HPDE6-E6E7 (cell line): ENCODE measurements at regions not wholly inside any gene's neighbourhood (a gene's known extent, or its start where the extent isn't known, plus 50 kb on each side); places are given as distances from the start of the nearest gene placed in this dataset.

ENCODE experiments used
- DNase-seq: peaks from one replicate; pipeline ENCODE4 v3.0.0; 2011; ENCODE audit warnings: missing footprints; ENCODE audit errors: extremely low spot score

- no peak for DNase-seq
Observed at GRCh38 chr16:82358606-82359221, 188.7 kb upstream of the MPHOSPH6 start.

- DNase-seq = no peak
Observed at GRCh38 chr16:82358161-82358560, 188.1 kb upstream of the MPHOSPH6 start.

GRCh38 chr16:82357237-82357636 lies 187.2 kb upstream of the MPHOSPH6 start:
- no peak for DNase-seq

DNA sequence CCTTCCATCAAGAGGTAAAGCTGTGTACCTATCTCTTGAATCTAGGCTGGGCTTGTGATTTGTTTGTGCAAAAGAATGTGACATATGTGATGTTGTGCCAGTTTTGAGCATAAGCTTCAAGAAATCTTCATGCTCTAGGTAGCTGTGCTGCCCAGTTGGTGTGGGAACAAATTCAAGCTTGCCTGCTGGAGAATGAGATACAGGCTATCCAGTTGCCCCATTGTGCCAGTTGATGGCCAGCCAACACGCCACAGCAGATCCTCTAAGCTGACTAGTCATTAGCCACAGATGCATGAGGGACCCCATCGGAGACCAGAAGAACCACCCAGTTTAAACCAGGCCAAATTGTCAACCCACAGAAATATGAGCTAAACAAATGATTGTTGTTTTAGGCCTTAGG lies 180.5 kb upstream of the MPHOSPH6 start:
- DNase-seq = no peak

DNA sequence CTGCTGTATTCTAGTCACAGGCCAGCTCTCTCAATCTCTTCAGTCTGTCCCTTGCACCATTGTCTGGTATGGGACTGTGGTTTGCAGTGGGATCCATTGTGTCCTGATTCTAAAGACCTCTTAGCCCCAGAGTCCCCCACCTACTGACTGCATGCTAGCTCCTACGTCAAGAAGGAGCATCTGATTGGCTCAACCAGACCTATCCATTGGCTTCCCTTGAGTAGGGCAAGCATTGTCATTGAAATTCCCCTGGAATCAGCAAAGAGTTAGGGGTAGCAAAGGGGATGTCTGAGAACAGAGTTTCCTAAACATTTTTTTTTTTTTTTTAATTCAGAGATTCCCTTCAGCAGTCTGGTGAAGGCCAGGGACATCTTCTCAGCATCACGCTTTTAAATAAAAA lies 175.3 kb upstream of the MPHOSPH6 start:
- DNase-seq = no peak

- DNase-seq = no peak
Observed at GRCh38 chr16:82344157-82344556, 174.1 kb upstream of the MPHOSPH6 start.

DNA sequence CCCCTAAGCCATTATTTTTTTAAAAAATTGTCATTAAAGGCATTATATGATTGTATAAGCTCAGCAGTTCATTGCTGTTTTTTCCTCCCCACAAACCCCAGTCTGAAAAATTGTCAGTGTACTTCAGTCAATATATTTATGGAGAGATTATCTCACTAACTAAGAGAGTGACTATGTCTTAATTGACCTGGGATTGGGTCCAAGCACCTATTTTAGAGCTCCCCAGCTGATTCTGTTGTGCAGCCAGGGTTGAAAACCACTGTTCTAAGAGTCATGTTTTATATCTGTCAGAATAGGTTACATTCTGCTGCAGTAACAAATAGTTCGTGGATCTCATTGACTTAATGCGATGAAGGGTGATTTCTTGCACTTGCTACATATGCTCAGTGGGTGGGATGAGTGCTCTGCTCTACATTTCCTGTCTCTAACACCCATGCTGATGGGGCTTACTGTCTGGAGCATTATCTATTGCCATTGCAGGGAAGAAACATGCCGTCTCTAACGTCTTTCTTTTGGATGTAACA lies 171.2 kb upstream of the MPHOSPH6 start:
- no peak for DNase-seq

GRCh38 chr16:82340531-82340930 lies 170.5 kb upstream of the MPHOSPH6 start:
- no peak for DNase-seq

- DNase-seq = no peak
Observed at GRCh38 chr16:82337355-82337754, 167.3 kb upstream of the MPHOSPH6 start.

GRCh38 chr16:82331974-82332750 lies 162.1 kb upstream of the MPHOSPH6 start:
- DNase-seq = no peak

- no peak for DNase-seq
Observed at GRCh38 chr16:82331397-82331796, 161.4 kb upstream of the MPHOSPH6 start.

DNA sequence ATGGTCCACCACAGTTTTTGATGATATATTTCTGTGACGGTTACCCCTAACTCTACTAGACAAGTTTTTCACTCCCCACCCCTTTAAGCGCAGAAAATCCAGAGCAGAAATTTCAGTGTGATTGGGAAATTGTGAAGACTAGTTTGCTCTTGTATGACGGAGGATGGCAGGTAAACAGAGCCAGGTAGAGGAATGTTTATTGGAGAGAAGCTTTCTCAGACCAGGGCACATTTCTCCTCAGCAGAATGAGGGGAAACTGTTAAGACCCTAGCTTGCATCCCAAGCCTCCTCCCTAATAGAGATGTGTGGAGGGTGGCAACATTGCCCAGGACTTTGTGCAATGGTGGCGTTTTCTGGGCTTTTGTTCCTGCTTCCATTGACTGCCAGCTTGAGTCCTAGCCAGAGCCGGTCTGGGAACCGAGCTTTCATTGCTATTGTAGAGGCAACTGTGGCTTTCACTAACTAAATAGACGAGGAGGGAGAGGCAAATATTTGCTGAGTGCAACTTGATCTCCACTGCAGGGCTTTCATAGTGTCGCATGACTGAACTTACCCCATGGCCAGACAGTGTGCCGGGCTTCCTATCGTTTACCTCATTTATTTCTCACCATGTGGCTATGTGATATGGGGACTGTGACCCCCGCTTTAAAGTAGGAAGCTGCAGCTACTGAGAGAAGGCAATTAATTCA lies 159.6 kb upstream of the MPHOSPH6 start:
- no peak for DNase-seq

- no peak for DNase-seq
Observed at GRCh38 chr16:82328881-82329469, 159.0 kb upstream of the MPHOSPH6 start.

DNA sequence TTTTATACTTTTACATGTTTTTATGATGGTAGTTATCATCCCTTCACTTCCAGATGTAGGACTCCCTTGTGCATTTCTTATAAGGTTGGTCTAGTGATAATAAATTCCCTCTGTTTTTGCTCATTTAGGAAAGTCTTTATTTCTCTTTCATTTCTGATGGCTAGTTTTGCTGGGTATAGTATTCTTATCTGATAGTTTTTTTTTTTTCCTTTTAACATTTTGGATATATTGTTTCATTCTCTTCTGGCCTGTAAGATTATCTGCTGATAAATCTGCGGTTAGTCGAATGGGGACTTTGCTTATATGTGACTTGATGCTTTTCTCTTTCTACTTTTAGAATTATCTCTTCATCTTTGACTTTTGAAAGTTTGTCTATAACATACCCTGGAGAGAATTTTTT lies 153.1 kb upstream of the MPHOSPH6 start:
- no peak for DNase-seq

- DNase-seq = no peak
Observed at GRCh38 chr16:82322177-82322576, 152.2 kb upstream of the MPHOSPH6 start.

- no peak for DNase-seq
Observed at GRCh38 chr16:82319038-82319437, 149.0 kb upstream of the MPHOSPH6 start.

GRCh38 chr16:82317411-82318167 lies 147.6 kb upstream of the MPHOSPH6 start:
- DNase-seq = no peak

DNA sequence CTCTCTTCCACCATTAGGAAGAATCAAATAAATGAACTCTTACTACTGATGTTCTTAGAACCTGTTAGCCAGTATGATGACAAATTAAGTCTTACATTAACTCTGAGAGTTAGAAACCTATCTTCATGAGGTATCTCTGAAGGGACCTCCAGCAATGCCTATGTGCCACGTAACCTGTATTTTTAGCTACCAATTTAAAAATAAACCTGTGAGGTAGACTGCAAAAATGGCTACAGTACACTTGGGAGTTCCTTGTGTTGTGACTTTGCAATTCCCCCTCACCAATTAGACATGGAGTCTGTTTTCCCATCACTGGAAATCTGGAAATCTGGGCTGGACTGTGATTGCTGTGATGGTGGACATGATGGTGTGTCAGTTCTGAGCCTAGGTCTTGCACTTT lies 143.7 kb upstream of the MPHOSPH6 start:
- DNase-seq = no peak

DNA sequence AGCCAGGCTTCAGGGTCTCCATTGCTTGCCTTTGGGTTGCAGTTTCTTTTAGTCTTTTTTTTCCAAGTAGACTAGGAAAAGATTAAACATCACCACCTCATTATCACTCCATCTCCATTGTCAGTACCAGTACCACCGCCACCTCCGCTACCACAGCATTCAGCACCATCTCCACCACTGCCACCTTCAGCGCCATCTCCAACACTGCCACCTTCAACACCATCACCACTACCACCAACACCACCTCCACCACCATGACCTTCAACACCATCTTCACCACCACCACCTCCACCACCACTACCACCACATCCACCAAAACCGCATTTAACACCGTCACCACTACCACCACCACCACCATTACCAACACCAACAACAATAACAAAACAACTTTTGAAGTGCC lies 141.5 kb upstream of the MPHOSPH6 start:
- DNase-seq = no peak

GRCh38 chr16:82302042-82302727 lies 132.2 kb upstream of the MPHOSPH6 start:
- no peak for DNase-seq

GRCh38 chr16:82301146-82301755 lies 131.2 kb upstream of the MPHOSPH6 start:
- no peak for DNase-seq
